Hindlimb muscle (tissue), 1 donor: ENCODE measurements at regions not wholly inside any gene's neighbourhood (a gene's known extent, or its start where the extent isn't known, plus 50 kb on each side); places are given as distances from the start of the nearest gene placed in this dataset.
"Not testable (repeated sequence)": the region's sequence is repeated elsewhere in the genome, so short reads cannot be mapped to it uniquely, and the experiment has no call there.

Source experiments
- DNase-seq: peaks from one replicate; pipeline ENCODE4 v3.0.0-alpha.2; 2013

GRCh38 chr3:68676136-68676535 lies 256.2 kb downstream of the TAFA4 start:
- DNase-seq, result no peak

- DNase-seq, result peak; percentile 19
Observed at GRCh38 chr3:68667346-68667745, 265.0 kb downstream of the TAFA4 start.

- peak; percentile 46 for DNase-seq
Observed at GRCh38 chr3:68666429-68667136, 265.8 kb downstream of the TAFA4 start.

- DNase-seq, result no peak
Observed at GRCh38 chr3:68664276-68664675, 268.1 kb downstream of the TAFA4 start.

- DNase-seq, result no peak
Observed at GRCh38 chr3:68662176-68662575, 270.2 kb downstream of the TAFA4 start.

GRCh38 chr3:68650657-68651056 lies 281.7 kb downstream of the TAFA4 start:
- not testable (repeated sequence) for DNase-seq

GRCh38 chr3:68648494-68648893 lies 283.9 kb downstream of the TAFA4 start:
- no peak for DNase-seq

GRCh38 chr3:68631850-68632545 lies 300.3 kb downstream of the TAFA4 start:
- DNase-seq, result no peak

- DNase-seq, result no peak
Observed at GRCh38 chr3:68620211-68620610, 312.1 kb downstream of the TAFA4 start.

- no peak for DNase-seq
Observed at GRCh38 chr3:68614087-68614486, 318.3 kb downstream of the TAFA4 start.

- no peak for DNase-seq
Observed at GRCh38 chr3:68571321-68571720, 361.0 kb downstream of the TAFA4 start.

GRCh38 chr3:68560728-68561127 lies 371.6 kb downstream of the TAFA4 start:
- DNase-seq, result no peak

- DNase-seq, result no peak
Observed at GRCh38 chr3:68535782-68536181, 396.6 kb downstream of the TAFA4 start.

GRCh38 chr3:68523330-68523729 lies 409.0 kb downstream of the TAFA4 start:
- DNase-seq, result no peak

- no peak for DNase-seq
Observed at GRCh38 chr3:68515237-68515636, 417.1 kb downstream of the TAFA4 start.

- no peak for DNase-seq
Observed at GRCh38 chr3:68504201-68504600, 428.1 kb downstream of the TAFA4 start.

GRCh38 chr3:68485845-68486244 lies 446.5 kb downstream of the TAFA4 start:
- DNase-seq, result not testable (repeated sequence)

- no peak for DNase-seq
Observed at GRCh38 chr3:68485051-68485450, 447.3 kb downstream of the TAFA4 start.

GRCh38 chr3:68483601-68484000 lies 448.7 kb downstream of the TAFA4 start:
- DNase-seq, result peak; percentile 23

GRCh38 chr3:68483041-68483440 lies 449.3 kb downstream of the TAFA4 start:
- DNase-seq, result no peak

GRCh38 chr3:68482565-68482964 lies 449.8 kb downstream of the TAFA4 start:
- DNase-seq, result no peak

GRCh38 chr3:68479779-68480178 lies 452.6 kb downstream of the TAFA4 start:
- no peak for DNase-seq

GRCh38 chr3:68468695-68469375 lies 463.5 kb downstream of the TAFA4 start:
- no peak for DNase-seq

GRCh38 chr3:68467465-68467864 lies 464.9 kb downstream of the TAFA4 start:
- DNase-seq, result no peak
